Duodenal mucosa (tissue), 2 donors: ENCODE measurements at regions not wholly inside any gene's neighbourhood (a gene's known extent, or its start where the extent isn't known, plus 50 kb on each side); places are given as distances from the start of the nearest gene placed in this dataset.

ENCODE experiments used
- H3K27ac ChIP-seq: one replicate; pipeline ENCODE4 v1.7.0; 2013; ENCODE audit warnings: low read depth, low read length
- H3K27me3 ChIP-seq, 2 donors: one replicate each; pipeline ENCODE4 v1.7.0; 2013; ENCODE audit warnings: low read length in 2 of 2, control low read depth in 1 of 2; ENCODE audit not compliant: insufficient read depth in 2 of 2, control insufficient read depth in 1 of 2
- H3K36me3 ChIP-seq, 2 donors: one replicate each; pipeline ENCODE4 v1.7.0; 2013; ENCODE audit warnings: low read length in 2 of 2, control low read depth in 1 of 2; ENCODE audit not compliant: insufficient read depth in 2 of 2, control insufficient read depth in 1 of 2
- H3K4me1 ChIP-seq, 2 donors: one replicate each; pipeline ENCODE4 v1.7.0; 2013; ENCODE audit warnings: low read length in 2 of 2, control low read depth in 1 of 2; ENCODE audit not compliant: insufficient read depth in 2 of 2, control insufficient read depth in 1 of 2
- H3K4me3 ChIP-seq, 2 donors: one replicate each; pipeline ENCODE4 v1.7.0; 2013; ENCODE audit warnings: low read length in 2 of 2, low read depth in 1 of 2
- H3K9ac ChIP-seq, 2 donors: one replicate each; pipeline ENCODE4 v1.7.0; 2013; ENCODE audit warnings: low read length in 2 of 2, low read depth in 1 of 2
- H3K9me3 ChIP-seq, 2 donors: one replicate each; pipeline ENCODE4 v1.7.0; 2013; ENCODE audit warnings: low read length in 2 of 2, control low read depth in 1 of 2; ENCODE audit not compliant: control insufficient read depth in 1 of 2

- no peaks in the 10 kb centered on the region for H3K4me1 ChIP-seq
- no peaks in the 10 kb centered on the region for H3K36me3 ChIP-seq
- H3K9me3 ChIP-seq, result no peaks in the 10 kb centered on the region
- H3K9ac ChIP-seq, result no peak overlapping the region
- no peak overlapping the region for H3K27ac ChIP-seq
- no peaks in the 10 kb centered on the region for H3K27me3 ChIP-seq
- H3K4me3 ChIP-seq, result no peak overlapping the region
These were observed 867.5 kb downstream of the MAT2B start for GRCh38 chr5:164372892-164373291.

- Histone ChIP-seq H3K9me3 (no peaks in the 10 kb centered on the region), H3K27me3 (no peaks in the 10 kb centered on the region), H3K27ac (no peak overlapping the region), H3K9ac (no peak overlapping the region), H3K4me1 (no peaks in the 10 kb centered on the region), H3K36me3 (no peaks in the 10 kb centered on the region), H3K4me3 (no peak overlapping the region)
These were observed 868.5 kb downstream of the MAT2B start for GRCh38 chr5:164373876-164374275.

GRCh38 chr5:164375051-164375450, 869.6 kb downstream of the MAT2B start:
- H3K9me3 ChIP-seq, result no peaks in the 10 kb centered on the region
- H3K27ac ChIP-seq, result no peak overlapping the region
- no peaks in the 10 kb centered on the region for H3K36me3 ChIP-seq
- H3K9ac ChIP-seq, result no peak overlapping the region
- no peak overlapping the region for H3K4me3 ChIP-seq
- no peaks in the 10 kb centered on the region for H3K27me3 ChIP-seq
- H3K4me1 ChIP-seq, result no peaks in the 10 kb centered on the region

GRCh38 chr5:164376843-164377242, 871.4 kb downstream of the MAT2B start:
- no peak overlapping the region for H3K9ac ChIP-seq
- no peaks in the 10 kb centered on the region for H3K36me3 ChIP-seq
- H3K4me1 ChIP-seq, result no peaks in the 10 kb centered on the region
- no peak overlapping the region for H3K4me3 ChIP-seq
- H3K9me3 ChIP-seq, result no peaks in the 10 kb centered on the region
- no peak overlapping the region for H3K27ac ChIP-seq
- H3K27me3 ChIP-seq, result no peaks in the 10 kb centered on the region

GRCh38 chr5:164377746-164378145, 872.3 kb downstream of the MAT2B start:
- Histone ChIP-seq H3K27ac (no peak overlapping the region), H3K4me3 (no peak overlapping the region), H3K4me1 (no peaks in the 10 kb centered on the region), H3K9ac (no peak overlapping the region), H3K9me3 (no peaks in the 10 kb centered on the region), H3K36me3 (no peaks in the 10 kb centered on the region), H3K27me3 (no peaks in the 10 kb centered on the region)

- Histone ChIP-seq H3K27me3 (no peaks in the 10 kb centered on the region), H3K27ac (no peak overlapping the region), H3K9me3 (peaks cover 0 to 4% of the 10 kb centered on the region in 2 donors), H3K36me3 (no peaks in the 10 kb centered on the region), H3K4me3 (no peak overlapping the region), H3K4me1 (no peaks in the 10 kb centered on the region), H3K9ac (no peak overlapping the region)
These were observed 878.2 kb downstream of the MAT2B start for GRCh38 chr5:164383662-164384061.

GRCh38 chr5:164392531-164392930, 887.1 kb downstream of the MAT2B start:
- Histone ChIP-seq H3K4me3 (no peak overlapping the region), H3K9ac (no peak overlapping the region), H3K36me3 (no peaks in the 10 kb centered on the region), H3K9me3 (no peaks in the 10 kb centered on the region), H3K4me1 (no peaks in the 10 kb centered on the region), H3K27ac (no peak overlapping the region), H3K27me3 (no peaks in the 10 kb centered on the region)

- H3K36me3 ChIP-seq, result no peaks in the 10 kb centered on the region
- H3K4me1 ChIP-seq, result no peaks in the 10 kb centered on the region
- no peaks in the 10 kb centered on the region for H3K9me3 ChIP-seq
- no peak overlapping the region for H3K9ac ChIP-seq
- no peak overlapping the region for H3K27ac ChIP-seq
- no peaks in the 10 kb centered on the region for H3K27me3 ChIP-seq
- H3K4me3 ChIP-seq, result no peak overlapping the region
These were observed 889.3 kb downstream of the MAT2B start for GRCh38 chr5:164394686-164395194.

GRCh38 chr5:164412531-164412930, 907.1 kb downstream of the MAT2B start:
- Histone ChIP-seq H3K36me3 (no peaks in the 10 kb centered on the region), H3K4me1 (no peaks in the 10 kb centered on the region), H3K9me3 (no peaks in the 10 kb centered on the region), H3K27me3 (no peaks in the 10 kb centered on the region), H3K27ac (no peak overlapping the region), H3K4me3 (no peak overlapping the region), H3K9ac (no peak overlapping the region)

GRCh38 chr5:164420161-164420560, 914.7 kb downstream of the MAT2B start:
- Histone ChIP-seq H3K36me3 (no peaks in the 10 kb centered on the region), H3K9me3 (peaks cover 0 to 9% of the 10 kb centered on the region in 2 donors), H3K27me3 (no peaks in the 10 kb centered on the region), H3K27ac (no peak overlapping the region), H3K9ac (no peak overlapping the region), H3K4me1 (no peaks in the 10 kb centered on the region), H3K4me3 (no peak overlapping the region)

GRCh38 chr5:164422400-164422799, 917.0 kb downstream of the MAT2B start:
- Histone ChIP-seq H3K27me3 (no peaks in the 10 kb centered on the region), H3K9ac (no peak overlapping the region), H3K9me3 (peaks cover 0 to 9% of the 10 kb centered on the region in 2 donors), H3K4me3 (no peak overlapping the region), H3K36me3 (no peaks in the 10 kb centered on the region), H3K27ac (no peak overlapping the region), H3K4me1 (no peaks in the 10 kb centered on the region)
